ENCODE measurements at regions not wholly inside any gene's neighbourhood (a gene's known extent, or its start where the extent isn't known, plus 50 kb on each side); places are given as distances from the start of the nearest gene placed in this dataset.

GRCh38 chr9:20244271-20244670 is 378.0 kb downstream of the MLLT3 start:
- TF ChIP-seq POLR2A (IDR thresholded peaks at IDR 0.05; ENCODE audit: low read depth, low read length) = no peak
- TF ChIP-seq, protein P1, sequence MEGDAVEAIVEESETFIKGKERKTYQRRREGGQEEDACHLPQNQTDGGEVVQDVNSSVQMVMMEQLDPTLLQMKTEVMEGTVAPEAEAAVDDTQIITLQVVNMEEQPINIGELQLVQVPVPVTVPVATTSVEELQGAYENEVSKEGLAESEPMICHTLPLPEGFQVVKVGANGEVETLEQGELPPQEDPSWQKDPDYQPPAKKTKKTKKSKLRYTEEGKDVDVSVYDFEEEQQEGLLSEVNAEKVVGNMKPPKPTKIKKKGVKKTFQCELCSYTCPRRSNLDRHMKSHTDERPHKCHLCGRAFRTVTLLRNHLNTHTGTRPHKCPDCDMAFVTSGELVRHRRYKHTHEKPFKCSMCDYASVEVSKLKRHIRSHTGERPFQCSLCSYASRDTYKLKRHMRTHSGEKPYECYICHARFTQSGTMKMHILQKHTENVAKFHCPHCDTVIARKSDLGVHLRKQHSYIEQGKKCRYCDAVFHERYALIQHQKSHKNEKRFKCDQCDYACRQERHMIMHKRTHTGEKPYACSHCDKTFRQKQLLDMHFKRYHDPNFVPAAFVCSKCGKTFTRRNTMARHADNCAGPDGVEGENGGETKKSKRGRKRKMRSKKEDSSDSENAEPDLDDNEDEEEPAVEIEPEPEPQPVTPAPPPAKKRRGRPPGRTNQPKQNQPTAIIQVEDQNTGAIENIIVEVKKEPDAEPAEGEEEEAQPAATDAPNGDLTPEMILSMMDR (conservative IDR thresholded peaks at IDR 0.05; ENCODE audit: low read depth, low read length) = no peak
- TF ChIP-seq, protein P2, sequence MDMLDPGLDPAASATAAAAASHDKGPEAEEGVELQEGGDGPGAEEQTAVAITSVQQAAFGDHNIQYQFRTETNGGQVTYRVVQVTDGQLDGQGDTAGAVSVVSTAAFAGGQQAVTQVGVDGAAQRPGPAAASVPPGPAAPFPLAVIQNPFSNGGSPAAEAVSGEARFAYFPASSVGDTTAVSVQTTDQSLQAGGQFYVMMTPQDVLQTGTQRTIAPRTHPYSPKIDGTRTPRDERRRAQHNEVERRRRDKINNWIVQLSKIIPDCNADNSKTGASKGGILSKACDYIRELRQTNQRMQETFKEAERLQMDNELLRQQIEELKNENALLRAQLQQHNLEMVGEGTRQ (IDR thresholded peaks at IDR 0.05; ENCODE audit: low read depth, low read length) = no peak
